ENCODE measurements at regions not wholly inside any gene's neighbourhood (a gene's known extent, or its start where the extent isn't known, plus 50 kb on each side); places are given as distances from the start of the nearest gene placed in this dataset.

DNA sequence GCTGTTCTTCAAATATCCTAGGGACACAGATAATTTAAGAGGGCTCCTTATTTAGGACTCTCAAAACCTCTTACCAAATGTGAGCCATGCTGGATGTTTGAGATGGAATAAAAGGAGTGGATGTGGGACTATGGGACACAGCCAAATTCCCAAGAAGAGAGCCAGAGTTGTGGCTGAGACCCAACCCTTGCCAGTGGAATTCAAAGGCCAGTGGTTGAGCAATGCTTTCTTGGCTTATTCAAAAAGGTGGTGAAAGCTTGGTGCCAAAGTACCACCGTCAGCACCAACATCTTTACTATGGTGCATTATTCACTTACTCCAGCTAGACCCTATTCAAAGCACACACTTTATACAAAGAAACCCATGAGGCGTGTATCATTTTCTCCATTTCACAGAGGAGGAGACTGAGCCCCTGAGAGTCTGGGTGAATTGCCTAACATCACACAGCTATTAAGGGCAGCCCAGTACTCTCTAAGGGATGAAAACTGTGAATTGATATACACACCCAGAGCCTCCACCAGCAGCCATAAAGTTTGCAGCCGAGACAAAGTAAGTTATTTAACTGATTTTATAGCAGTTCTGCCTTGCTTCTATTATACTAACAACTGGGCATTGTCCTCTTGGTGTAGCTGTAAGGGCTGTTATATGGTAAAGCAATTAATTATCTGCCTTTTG lies 391.7 kb downstream of the ACTL7B start:
- TF ChIP-seq CTCF (IDR thresholded peaks at IDR 0.05) (no peak), EP300 (IDR thresholded peaks at IDR 0.05) (no peak), POLR2A (IDR thresholded peaks at IDR 0.05) (no peak)
- intact Hi-C loops (cut with DNase I): no loop called here
- WGBS, 3 donors: 78 to 80% (median 79%) methylated on average over 3 of the region's 3 CpGs
- Histone ChIP-seq H3K27me3 (no peaks in the 10 kb centered on the region), H3K4me1 (ENCODE audit: insufficient read depth) (peaks cover 4% of the 10 kb centered on the region), H3K36me3 (no peaks in the 10 kb centered on the region), H3K27ac (no peak overlapping the region), H3K9me3 (no peaks in the 10 kb centered on the region), H3K4me3 (no peak overlapping the region)
- no peak for DNase-seq

DNA sequence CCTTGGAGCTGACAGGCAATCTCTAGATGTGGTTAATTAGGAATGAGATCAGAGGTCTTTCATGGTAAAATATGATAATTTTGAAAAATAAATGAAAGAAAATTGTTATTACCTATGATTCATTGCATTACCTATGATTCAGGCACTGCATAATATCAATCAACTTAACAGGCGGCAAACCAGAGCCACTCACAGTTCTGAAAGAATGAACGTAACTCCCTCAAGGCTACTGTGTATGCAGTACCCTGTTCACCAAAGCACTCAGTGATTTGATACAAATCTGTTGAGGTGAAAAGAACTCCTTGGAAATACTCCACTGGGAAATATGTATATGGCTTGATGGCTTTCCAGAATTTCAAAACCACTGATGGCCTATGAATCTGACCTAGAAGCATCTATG lies 398.9 kb downstream of the ACTL7B start:
- Histone ChIP-seq H3K4me3 (no peak overlapping the region), H3K27me3 (no peaks in the 10 kb centered on the region), H3K9me3 (no peaks in the 10 kb centered on the region), H3K36me3 (no peaks in the 10 kb centered on the region), H3K4me1 (ENCODE audit: insufficient read depth) (no peaks in the 10 kb centered on the region), H3K27ac (no peak overlapping the region)
- intact Hi-C loops (cut with DNase I): no loop called here
- TF ChIP-seq EP300 (IDR thresholded peaks at IDR 0.05) (no peak), CTCF (IDR thresholded peaks at IDR 0.05) (no peak), POLR2A (IDR thresholded peaks at IDR 0.05) (no peak)
- WGBS, 3 donors: 89 to 98% (median 92%) methylated on average over 2 of the region's 2 CpGs
- no peak for DNase-seq

DNA sequence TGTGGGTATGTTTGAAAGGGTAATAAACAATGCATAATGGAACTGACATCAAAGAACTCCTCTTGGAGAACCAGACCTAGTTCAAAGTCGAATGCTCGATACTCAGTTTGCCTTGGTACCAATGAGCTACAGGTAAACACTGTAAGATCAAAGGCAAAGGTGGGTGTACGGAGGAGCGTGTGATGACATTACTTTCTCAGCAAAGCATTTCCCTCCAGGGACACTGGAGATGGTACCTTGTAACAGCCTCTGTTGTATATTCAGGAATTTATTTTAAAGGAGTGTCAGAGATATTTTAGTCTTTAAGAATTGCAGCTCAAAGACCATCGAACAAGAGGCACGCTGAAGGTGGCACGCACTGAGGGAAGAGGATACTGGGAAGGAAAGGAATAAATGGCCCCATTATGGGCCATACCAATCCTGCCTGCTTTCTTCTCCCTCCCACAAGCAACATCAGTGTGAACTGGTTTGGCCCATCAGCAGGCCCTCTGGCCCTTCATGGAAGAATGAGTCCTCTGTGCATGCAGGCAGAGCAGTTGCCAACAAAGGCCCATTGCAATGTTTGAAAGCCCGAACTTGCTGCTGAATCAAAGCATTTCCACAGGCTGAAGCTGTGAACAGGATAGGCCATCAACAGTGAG lies 410.2 kb downstream of the ACTL7B start:
- H3K27ac ChIP-seq: no peak overlapping the region
- WGBS, 3 donors: 93 to 97% (median 96%) methylated on average over 8 of the region's 8 CpGs
- H3K4me3 ChIP-seq: no peak overlapping the region
- no peaks in the 10 kb centered on the region for H3K27me3 ChIP-seq
- no peak for DNase-seq
- H3K36me3 ChIP-seq: no peaks in the 10 kb centered on the region
- no peaks in the 10 kb centered on the region for H3K9me3 ChIP-seq
- no peaks in the 10 kb centered on the region for H3K4me1 ChIP-seq (ENCODE audit: insufficient read depth)
- TF ChIP-seq POLR2A (IDR thresholded peaks at IDR 0.05): no peak
- TF ChIP-seq CTCF (IDR thresholded peaks at IDR 0.05): no peak
- no peak for TF ChIP-seq EP300 (IDR thresholded peaks at IDR 0.05)
- intact Hi-C loops (cut with DNase I): no loop called here

DNA sequence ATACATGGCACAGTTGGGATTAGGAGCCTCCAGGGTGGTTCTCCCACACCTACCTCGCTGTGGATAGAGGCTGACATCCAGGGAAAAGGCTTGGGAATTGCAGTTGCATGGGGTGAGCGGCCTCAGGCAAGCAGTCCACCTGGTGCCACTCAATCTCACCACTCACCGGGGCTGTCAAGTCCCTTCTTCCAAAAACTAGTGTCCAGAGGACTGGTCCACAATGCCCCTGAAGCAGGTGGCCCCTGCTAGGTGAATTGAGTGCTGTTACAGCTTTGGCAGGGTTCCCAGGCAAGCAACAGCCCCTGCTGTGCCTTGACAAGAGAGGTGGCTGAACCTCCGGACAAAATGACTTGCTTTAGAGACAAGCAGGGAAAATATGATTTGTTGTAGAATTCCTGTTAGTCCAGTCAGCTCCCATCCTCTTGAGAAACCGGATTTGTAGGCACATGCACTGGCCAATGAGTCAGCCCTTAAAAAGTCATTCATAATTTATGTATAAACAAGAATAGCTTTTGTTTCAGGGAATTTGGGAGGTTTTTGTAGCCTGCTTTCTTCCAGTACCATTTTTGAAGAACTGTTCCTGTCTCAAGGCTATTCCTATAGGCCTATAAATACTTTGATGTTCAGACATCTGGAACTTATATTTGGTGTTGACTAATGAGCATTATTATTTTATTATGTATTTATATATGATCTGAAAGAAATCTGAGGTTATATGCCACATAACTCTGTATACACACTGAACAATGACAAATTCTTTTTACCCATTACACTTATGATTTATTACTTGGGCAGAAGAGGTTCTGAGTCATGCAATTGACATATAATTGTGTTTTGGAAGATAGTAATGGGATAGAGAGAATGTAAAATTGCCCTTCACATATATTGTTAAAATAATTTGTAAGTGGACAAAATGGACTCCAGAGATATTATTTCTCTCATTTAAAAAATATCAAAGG lies 411.1 kb downstream of the ACTL7B start:
- H3K4me3 ChIP-seq: no peak overlapping the region
- intact Hi-C loops (cut with DNase I): no loop called here
- no peaks in the 10 kb centered on the region for H3K4me1 ChIP-seq (ENCODE audit: insufficient read depth)

More for the DNA sequence above, 411.1 kb downstream of the ACTL7B start:
- H3K27ac ChIP-seq: no peak overlapping the region
- no peaks in the 10 kb centered on the region for H3K36me3 ChIP-seq
- no peak for DNase-seq
- WGBS, 3 donors: 56 to 64% (median 57%) methylated on average over 5 of the region's 5 CpGs
- no peaks in the 10 kb centered on the region for H3K27me3 ChIP-seq
- TF ChIP-seq POLR2A (IDR thresholded peaks at IDR 0.05) (no peak), EP300 (IDR thresholded peaks at IDR 0.05) (no peak), CTCF (IDR thresholded peaks at IDR 0.05) (no peak)
- no peaks in the 10 kb centered on the region for H3K9me3 ChIP-seq
